HG02798 (cell line): ENCODE measurements at regions not wholly inside any gene's neighbourhood (a gene's known extent, or its start where the extent isn't known, plus 50 kb on each side); places are given as distances from the start of the nearest gene placed in this dataset.
"Not testable (repeated sequence)": the region's sequence is repeated elsewhere in the genome, so short reads cannot be mapped to it uniquely, and the experiment has no call there.

ENCODE experiments used
- ATAC-seq: cut with Tn5 transposase; IDR thresholded peaks from one replicate; pipeline ENCODE4 v1.9.1; 2021; ENCODE audit warnings: mild to moderate bottlenecking; ENCODE audit not compliant: unreplicated experiment, poor library complexity

DNA sequence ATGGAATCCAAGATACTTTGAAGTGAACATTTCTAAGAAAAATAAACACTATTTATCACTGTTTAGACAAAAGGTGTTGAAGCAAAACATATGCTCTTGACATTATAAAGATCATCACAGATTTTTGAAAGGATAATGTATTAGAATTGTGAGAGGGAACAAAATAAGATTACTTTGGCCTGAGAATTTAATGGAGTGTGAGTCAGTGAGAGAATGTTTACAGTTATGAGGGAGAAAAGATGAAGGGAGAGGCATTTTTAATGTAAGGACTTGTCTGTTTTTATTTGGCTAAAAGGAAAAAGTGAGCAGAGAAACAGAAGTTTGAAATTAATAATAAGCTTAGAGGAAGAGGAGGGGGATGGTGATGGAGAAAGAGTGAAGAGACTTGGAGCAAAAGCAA lies 1010.1 kb downstream of the EFNA5 start:
- ATAC-seq = no peak

DNA sequence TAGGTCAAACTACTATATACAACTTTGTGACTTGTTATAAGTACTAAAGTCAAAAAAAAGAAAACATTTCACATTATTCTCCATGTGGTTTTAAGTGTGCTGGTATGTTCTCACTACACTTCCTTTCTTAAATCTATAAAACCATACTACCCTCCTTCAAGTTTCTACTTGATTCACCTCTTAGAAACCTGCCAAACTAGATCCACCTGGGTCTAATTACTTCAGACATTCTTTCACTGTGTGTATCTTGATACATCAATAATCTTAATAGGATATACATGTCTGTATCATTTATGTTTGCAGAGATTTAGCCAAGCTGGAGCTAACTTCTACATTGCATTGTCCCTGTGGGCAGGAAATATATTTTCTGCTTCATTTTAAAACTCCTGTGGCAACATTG lies 1012.6 kb downstream of the EFNA5 start:
- no peak for ATAC-seq

DNA sequence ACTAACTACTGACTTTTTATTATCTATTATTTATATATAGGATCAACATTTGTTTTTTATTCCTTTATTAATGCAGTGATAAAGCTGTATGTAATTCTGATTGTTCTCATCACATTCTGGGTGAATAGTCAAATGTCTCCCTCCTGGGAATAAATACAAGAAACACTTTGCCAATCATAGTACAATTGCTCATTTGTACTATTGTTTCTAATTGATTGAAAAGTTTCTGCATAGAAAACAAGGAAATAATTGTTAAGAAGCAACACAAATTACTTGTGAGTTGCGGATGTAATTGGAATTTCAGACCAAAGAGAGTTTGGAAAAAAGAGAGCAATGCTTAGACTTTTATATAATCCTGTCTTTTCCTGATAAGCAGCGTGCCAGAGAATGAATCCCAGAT lies 1013.9 kb downstream of the EFNA5 start:
- no peak for ATAC-seq

DNA sequence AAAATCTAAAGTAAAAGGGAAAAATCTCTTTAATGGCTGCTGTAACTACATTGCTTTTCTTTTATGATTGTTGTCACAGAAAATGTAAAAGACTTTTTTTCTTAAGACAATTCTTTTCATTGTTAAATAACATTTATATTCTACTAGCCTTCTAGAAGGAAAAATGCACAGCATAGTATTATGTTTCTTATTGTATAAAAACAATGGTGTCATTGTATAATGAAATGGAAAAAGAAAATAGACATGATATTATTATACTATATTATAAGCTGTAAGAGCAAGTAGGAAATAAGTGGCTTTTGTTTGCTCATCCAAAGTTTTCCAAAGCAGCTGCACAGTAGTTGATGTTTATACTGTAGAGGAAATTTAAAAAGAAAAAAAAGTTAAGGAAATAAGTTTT lies 1021.7 kb downstream of the EFNA5 start:
- no peak for ATAC-seq

DNA sequence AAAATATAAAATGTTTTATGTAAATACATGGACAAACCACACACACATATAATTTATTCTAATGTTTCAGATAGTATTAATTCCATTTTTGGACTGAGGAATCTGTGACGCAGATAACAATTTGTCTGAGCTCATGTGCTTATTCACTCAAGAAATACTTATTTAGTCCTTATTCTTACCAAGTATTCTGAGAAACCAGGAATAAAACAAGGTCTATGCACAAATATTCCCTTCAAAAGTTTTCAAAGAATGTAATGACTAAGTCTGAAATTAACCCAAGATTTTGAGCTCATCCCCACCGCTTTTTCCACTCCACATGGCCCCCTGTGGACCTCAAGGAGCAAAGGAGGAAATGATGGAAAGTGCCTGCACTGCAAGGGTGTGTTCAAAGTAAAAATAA lies 1022.3 kb downstream of the EFNA5 start:
- no peak for ATAC-seq

DNA sequence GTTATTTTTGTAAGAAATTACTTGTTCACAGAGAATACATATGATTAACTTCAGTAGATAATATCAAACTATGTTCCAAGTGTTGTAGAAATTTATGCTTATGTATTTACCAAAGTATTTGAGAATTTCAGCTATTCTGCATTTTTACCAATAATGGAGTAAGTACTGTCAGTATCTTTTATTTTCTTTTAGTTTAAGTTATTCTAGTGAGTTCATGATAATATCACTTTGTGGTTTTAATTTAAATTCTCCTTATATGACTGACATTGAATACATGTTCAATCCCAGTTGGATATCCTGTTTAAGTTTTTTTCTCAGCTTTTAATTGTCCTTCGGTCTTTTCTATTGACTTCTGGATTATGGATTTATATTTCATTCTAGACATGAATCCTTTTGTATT lies 1024.6 kb downstream of the EFNA5 start:
- no peak for ATAC-seq

DNA sequence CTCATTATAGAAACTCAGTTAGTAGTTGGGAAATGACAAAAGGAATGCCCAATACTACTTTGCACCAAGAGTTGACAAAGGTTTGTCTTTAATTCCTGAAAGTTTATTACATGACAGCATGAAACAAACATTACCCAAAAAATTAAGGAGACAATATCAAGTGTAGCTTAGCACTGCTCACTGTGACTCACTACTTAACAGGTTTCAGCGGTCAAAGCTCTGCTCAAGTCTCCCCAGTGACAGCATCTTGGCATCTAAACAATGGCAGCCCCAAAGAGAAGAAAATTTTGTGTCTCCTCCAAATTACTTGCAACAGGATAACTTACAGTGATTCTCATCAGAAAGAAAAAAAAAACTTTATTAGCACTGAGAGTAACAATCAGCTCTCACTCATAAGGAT lies 1030.2 kb downstream of the EFNA5 start:
- ATAC-seq = no peak

DNA sequence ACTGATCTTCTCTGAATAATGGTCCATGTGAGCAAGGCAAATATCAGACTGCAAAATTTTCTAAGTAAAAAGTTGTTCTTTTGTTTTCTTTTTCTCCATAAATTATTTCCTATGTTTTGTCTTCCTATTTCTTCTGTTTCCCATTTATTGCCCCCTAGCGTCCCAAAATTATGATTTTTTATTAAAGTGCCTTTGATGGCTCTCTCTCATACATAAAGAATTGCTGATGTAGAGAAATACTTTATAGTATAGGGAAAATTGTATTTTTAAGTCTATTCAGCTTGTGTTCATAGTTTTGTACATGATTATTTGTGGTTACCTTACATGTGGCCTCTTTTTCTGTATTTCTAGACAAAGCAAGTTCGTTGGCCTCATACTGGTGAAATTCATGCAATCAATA lies 1031.2 kb downstream of the EFNA5 start:
- ATAC-seq = no peak

DNA sequence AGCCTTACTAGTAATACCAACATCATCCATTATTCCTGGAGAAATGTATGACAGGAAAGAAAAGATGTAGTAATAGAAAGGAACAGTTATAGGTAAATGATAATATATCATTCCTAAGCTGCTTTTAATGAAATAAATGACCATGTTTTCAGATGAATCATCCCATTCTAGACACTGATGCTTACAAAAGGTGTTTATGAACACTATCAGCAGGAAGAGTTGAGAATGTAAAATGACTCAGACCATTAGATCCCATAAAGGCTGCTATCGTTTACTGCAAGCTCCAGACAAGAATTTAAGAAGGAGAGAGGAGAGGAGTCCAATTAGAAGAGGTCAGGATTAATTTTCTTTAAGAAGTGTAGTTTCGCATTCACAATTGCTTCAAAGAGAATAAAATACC lies 1033.5 kb downstream of the EFNA5 start:
- ATAC-seq = no peak

DNA sequence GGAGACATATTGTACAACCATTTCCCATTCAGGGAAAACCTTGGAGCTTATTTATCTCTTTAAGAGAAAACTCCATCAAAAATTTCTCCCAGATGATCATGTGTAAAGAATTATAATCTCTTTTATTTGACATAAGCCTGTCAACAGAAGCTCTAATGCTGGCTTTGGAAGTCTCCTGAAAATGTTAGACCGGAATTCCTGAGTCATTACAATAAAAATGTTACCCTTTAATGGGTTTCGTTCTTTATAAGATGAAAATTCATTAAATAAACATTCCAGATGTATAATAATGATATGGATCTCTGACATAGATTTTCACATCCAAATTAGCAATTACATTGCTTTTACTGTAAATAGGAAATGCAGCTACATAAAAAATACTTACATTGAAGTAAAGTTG lies 1036.4 kb downstream of the EFNA5 start:
- ATAC-seq = no peak

DNA sequence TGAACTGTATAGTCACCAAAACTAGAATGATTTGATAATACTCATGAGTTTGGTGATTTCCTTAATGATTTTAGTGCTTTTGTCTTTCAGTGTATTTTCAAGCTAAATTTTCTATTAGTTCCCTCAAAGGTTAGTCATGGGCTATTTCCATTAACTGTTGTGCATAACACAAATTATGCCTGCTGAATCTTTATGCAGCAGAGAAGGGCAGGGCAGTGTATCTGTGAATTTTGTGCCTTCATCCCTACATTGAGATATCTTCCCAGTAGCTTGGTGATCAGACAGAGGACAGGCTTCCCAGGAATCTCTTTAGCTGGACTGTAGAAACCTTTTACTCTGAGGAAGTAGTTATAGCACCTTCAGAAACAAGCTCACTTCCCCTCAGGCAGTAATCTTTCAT lies 1036.9 kb downstream of the EFNA5 start:
- ATAC-seq = no peak

DNA sequence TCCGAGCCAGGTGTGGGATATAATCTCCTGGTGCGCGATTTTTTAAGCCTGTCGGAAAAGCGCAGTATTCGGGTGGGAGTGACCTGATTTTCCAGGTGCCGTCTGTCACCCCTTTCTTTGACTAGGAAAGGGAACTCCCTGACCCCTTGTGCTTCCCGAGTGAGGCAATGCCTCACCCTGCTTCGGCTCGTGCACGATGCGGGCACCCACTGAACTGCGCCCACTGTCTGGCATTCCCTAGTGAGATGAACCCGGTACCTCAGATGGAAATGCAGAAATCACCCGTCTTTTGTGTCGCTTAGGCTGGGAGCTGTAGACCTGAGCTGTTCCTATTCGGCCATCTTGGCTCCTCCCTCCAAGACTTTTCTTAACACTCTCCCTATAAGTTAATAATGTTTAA lies 1042.3 kb downstream of the EFNA5 start:
- ATAC-seq = not testable (repeated sequence)

DNA sequence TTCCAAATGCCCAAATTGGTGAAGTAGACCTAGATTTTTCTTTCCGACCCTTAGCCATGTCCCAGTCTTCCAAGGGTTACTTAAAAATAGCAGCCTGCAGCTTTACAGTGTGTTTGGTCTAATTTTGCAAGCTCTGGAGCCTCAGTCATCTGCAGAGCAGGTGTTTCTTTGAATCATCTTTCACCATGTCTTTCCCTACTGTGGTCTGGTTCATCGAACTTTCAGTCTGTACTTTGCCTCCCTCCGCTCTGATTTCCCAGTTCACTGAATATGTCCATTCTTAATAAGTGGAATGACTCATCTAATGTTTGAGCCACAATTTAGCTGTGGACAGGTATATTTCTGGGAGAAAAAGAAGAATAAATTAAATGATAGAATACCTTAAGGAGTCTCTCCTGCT lies 1060.7 kb downstream of the EFNA5 start:
- ATAC-seq = no peak

DNA sequence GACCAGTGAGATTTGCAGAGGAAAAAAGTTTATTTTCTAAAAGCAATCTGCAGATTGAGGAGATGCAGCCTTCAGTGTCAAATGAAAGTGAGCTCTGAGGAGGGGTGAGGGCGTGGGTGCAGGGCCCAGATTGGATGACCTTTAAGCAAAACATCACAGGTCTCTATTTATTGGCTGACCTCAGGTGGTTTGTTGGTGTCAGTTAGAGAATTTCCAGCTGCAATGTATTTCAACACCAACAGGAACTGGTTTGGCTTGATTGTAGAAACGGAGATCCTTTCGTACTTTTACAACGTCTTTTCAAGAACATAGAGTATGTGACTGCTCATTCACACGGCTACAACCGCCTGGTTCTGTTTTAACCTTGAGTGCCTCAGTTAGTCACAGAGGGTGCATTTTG lies 1069.1 kb downstream of the EFNA5 start:
- peak; percentile 77 for ATAC-seq

DNA sequence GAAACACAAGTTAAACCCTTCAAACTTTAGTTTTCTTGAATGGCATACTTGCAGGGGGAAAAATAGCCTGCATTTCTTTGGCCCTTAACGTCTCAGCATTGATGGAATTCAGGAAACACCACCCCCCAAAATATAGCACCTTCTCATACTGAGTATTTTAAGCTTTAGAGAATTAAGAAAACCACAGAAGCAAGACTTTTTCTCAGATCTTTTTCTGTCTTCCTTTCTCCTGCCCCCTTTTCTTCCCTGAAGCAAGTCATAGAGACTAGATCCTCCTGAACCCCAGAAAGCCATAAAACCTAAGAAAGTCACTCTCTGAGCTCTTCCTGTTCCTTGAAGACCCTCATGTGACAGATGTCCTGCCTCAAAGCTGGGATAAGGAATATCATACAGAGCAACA lies 1069.9 kb downstream of the EFNA5 start:
- ATAC-seq = no peak

DNA sequence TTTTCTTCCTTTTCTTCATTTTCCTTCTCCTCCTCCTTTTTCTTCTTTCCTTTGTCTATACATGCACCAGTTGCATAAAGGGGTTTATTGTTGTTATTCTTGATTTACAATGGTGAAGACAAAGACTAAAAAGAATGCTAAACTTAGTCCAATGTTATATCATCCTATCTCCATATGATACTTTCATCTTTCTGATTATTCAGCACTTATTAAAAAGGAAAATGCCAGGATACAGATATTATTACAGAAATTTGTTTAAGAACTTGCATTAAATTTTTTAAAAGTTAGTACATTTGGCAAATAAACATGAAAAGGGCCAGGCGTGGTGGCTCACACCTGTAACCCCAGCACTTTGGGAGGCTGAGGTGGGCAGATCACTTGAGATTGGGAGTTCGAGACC lies 1074.9 kb downstream of the EFNA5 start:
- ATAC-seq = no peak

DNA sequence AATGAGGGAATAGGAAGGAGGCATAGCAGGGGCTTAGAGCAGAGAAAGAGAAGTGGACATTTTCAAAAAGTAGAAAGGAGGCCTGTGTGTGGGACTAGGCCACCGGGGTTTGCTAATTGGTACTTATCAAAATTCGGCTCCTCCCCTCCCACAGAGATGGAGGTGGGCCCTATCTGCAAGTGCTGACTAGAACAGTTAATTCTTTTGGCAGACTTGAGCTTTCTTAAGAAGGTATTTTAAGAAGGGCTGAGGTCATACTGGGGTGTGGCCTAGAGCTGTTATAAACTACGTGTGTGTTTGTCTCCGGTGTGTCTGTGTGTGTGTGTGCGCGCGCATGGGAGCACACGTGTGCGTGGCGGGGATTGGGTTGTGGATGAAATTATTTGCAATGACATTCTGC lies 1086.5 kb downstream of the EFNA5 start:
- no peak for ATAC-seq

DNA sequence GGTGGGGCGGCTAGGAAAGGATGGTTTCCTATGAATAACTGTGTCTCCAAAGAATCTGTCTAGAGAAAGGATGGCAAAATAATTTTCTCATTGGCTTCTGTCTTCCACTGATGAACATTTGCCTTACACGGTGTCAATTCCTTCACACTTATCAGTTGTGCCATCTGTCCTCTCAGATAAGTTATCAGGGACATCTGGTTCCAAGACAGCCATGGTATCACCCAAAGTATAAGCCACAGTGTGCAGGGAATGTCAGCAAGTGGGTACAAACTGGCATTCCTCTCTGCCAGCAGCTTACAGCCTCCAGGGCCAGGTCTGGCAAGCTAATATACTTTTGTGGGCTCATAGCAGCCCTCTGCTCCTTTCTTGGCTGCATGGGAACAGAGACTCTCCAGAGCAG lies 1092.0 kb downstream of the EFNA5 start:
- no peak for ATAC-seq

DNA sequence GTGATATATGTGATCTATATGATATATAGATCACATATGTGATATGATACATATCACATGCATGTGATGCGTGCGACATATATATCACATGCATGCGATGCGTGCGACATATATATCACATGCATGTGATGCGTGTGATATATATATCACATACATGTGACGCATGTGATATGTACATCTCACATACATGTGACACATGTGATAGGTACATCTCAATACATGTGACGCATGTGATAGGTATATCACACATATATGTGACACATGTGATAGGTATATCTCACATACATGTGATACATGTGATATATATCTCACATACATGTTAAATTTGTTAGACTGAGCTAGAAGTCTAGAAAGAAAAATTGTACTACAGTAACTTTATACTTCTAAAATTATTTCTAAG lies 1095.9 kb downstream of the EFNA5 start:
- ATAC-seq = no peak

DNA sequence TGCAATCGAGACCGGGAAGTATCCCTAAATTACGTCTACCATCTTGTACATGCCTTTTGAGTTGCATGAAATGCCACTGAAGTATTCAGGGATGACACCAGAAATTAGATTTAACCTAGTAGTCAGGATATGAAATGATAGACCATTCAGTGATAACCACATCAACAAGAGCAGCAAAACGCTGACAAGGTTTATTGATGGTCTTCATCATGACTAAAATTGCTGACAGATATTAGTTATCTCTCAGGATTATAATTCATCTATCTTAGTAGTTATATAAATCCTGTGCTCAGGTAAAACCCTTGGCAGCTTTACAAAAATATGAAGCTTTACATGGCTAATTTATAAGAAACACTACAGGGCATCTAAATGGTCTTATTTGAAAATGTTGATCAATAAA lies 1104.7 kb downstream of the EFNA5 start:
- no peak for ATAC-seq

DNA sequence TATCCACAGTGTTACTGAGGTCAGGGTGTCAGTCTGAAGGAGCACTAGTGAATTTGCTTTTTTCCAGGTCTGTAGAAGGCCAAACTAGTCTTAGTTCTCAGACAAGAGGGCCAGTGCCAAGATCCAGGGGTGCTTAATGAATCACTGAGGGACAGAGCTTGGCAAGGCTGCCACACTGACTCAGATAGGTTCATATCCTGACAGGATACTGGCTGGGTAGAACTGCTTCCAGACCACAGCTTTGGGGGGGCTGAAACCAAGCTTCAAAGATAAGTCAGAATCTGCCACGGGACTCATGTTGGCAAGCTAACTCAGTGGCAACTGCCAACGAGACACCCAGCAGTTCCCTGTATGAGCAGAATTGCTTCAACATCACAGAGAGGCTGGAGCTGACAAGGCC lies 1125.4 kb downstream of the EFNA5 start:
- no peak for ATAC-seq

DNA sequence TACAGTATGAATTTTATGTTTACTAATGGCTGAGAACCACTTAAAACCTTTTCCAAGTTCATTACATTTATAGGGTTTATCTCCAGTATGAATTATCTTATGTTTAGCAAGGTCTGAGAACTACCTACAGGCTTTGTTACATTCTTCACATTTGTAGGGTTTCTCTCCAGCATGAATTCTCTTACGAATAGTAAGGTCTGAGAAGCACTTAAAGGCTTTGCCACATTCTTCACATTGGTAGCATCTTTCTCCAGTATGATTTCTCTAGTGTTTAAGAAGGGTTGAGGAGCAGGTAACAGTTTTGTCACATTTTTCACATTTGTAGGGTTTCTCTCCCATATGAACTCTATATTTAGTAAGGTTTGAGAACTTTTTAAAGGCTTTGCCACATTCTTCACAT lies 1127.4 kb downstream of the EFNA5 start:
- ATAC-seq = no peak

DNA sequence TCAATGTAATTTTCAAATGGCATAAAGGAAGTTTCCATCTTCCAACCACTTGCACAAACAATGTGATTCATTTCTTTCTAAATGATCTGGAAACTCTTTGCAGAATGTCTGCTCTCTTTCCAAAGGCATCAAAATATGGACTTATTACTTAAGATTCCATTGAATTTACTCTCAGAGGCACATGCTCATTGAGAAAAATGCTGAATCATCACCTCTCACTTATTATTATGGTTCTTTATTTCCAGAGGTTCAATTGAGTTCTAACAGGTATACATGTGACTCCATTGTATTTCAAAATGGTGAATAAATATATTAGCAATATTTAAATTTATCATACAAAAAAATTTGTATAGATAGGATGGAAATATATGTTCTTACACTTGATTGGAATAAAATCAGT lies 1140.6 kb downstream of the EFNA5 start:
- no peak for ATAC-seq

DNA sequence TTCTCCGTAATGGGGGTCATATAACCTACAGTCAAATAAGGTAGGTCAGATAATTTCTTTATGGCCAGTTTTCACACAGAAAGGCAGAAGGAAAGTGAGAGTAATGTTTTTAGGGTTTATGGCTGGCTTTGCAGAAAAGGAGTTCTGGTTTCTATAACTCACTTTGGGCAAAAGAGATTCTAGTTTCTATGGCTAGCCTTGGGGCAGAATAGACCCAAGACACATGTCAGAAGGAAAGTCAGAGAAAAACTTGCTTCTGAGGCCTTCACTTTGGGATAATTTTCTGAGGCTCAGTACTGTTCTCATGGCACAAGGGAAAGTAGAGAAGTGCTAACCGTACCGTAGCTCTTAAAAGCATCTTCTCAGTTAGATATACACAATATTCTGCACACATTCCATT lies 1145.3 kb downstream of the EFNA5 start:
- no peak for ATAC-seq
